GM23338 (cell line): ENCODE measurements at regions not wholly inside any gene's neighbourhood (a gene's known extent, or its start where the extent isn't known, plus 50 kb on each side); places are given as distances from the start of the nearest gene placed in this dataset.

Source experiments
- ATAC-seq: fragments of 200-7000 bp; cut with Tn5 transposase; 3 replicates; pipeline ENCODE4 v1.9.1; 2020
- DNase-seq: peaks from one replicate; pipeline ENCODE4 v3.0.0-alpha.2; 2015; ENCODE audit warnings: low spot score
- H2AFZ ChIP-seq: fragments of 200-600 bp; sonication (generic); 2 replicates; pipeline ENCODE4 v1.8.0; 2016; ENCODE audit warnings: antibody characterized with exemption, mild to moderate bottlenecking, moderate library complexity
- H3F3A ChIP-seq: fragments of 200-600 bp; sonication (generic); replicated peaks from 2 replicates; pipeline ENCODE4 v1.8.0; 2017; ENCODE audit warnings: antibody characterized with exemption, mixed run types, low read depth
- H3K27ac ChIP-seq: fragments of 200-600 bp; sonication (generic); 2 replicates; pipeline ENCODE4 v1.6.1; 2016; ENCODE audit warnings: low read depth
- H3K27me3 ChIP-seq: fragments of 200-600 bp; sonication (generic); 2 replicates; pipeline ENCODE4 v1.8.0; 2016; ENCODE audit warnings: mild to moderate bottlenecking, mixed run types, moderate library complexity; ENCODE audit not compliant: insufficient read depth
- H3K36me3 ChIP-seq: fragments of 200-600 bp; sonication (generic); 2 replicates; pipeline ENCODE4 v1.8.0; 2016; ENCODE audit warnings: mild to moderate bottlenecking; ENCODE audit not compliant: insufficient read depth
- H3K4me1 ChIP-seq: fragments of 200-600 bp; sonication (generic); 2 replicates; pipeline ENCODE4 v1.8.0; 2016; ENCODE audit warnings: mild to moderate bottlenecking, moderate library complexity; ENCODE audit not compliant: insufficient read depth
- H3K4me2 ChIP-seq: fragments of 200-600 bp; sonication (generic); 2 replicates; pipeline ENCODE4 v1.7.1; 2017; ENCODE audit warnings: mixed run types
- H3K4me3 ChIP-seq: fragments of 200-600 bp; sonication (generic); 2 replicates; pipeline ENCODE4 v1.6.1; 2016; ENCODE audit warnings: mixed run types
- H3K79me2 ChIP-seq: fragments of 200-600 bp; sonication (generic); replicated peaks from 2 replicates; pipeline ENCODE4 v1.8.0; 2017; ENCODE audit warnings: mild to moderate bottlenecking; ENCODE audit not compliant: insufficient read depth
- H3K9me2 ChIP-seq: fragments of 200-600 bp; sonication (generic); 2 replicates; pipeline ENCODE4 v1.8.0; 2017; ENCODE audit not compliant: insufficient read depth
- H4K20me1 ChIP-seq: fragments of 200-600 bp; sonication (generic); replicated peaks from 2 replicates; pipeline ENCODE4 v1.8.0; 2017; ENCODE audit warnings: mild to moderate bottlenecking; ENCODE audit not compliant: insufficient read depth
- H3K27ac Mint-ChIP-seq: 2 replicates; pipeline ENCODE4 v1.8.0; 2020; ENCODE audit warnings: inconsistent platforms, mild to moderate bottlenecking, moderate library complexity, mixed read lengths
- H3K27me3 Mint-ChIP-seq: 3 replicates; pipeline ENCODE4 v1.8.0; 2022; ENCODE audit warnings: low read depth, mild to moderate bottlenecking, moderate library complexity, mixed read lengths, inconsistent platforms; ENCODE audit not compliant: insufficient read depth, poor library complexity
- H3K36me3 Mint-ChIP-seq: 3 replicates; pipeline ENCODE4 v1.8.0; 2021; ENCODE audit warnings: low read depth, mild to moderate bottlenecking, inconsistent platforms, moderate library complexity, mixed read lengths
- H3K4me1 Mint-ChIP-seq: 3 replicates; pipeline ENCODE4 v1.8.0; 2020; ENCODE audit warnings: mild to moderate bottlenecking, inconsistent platforms, mixed read lengths
- H3K4me3 Mint-ChIP-seq: 3 replicates; pipeline ENCODE4 v1.8.0; 2021; ENCODE audit warnings: moderate library complexity, mild to moderate bottlenecking, inconsistent platforms, mixed read lengths
- H3K9me3 Mint-ChIP-seq: 3 replicates; pipeline ENCODE4 v1.8.0; 2020; ENCODE audit warnings: moderate library complexity, mild to moderate bottlenecking, inconsistent platforms, mixed read lengths
- CREB1 ChIP-seq: fragments of 250-450 bp; sonication (Bioruptor Pico); IDR thresholded peaks from 2 replicates; pipeline ENCODE4 v1.5.0; 2020; ENCODE audit warnings: low read depth, mild to moderate bottlenecking, moderate library complexity
- EZH2 ChIP-seq: fragments of 200-600 bp; sonication (generic); IDR thresholded peaks from one replicate; pipeline ENCODE4 v1.8.0; 2017; ENCODE audit warnings: antibody characterized with exemption, mild to moderate bottlenecking, low read depth; ENCODE audit not compliant: unreplicated experiment
- EZH2phosphoT487 ChIP-seq: fragments of 200-600 bp; sonication (generic); IDR thresholded peaks from one replicate; pipeline ENCODE4 v1.8.1; 2018; ENCODE audit warnings: antibody characterized with exemption; ENCODE audit not compliant: unreplicated experiment
- JUNB ChIP-seq: IDR thresholded peaks from one replicate; pipeline ENCODE4 v1.6.1; 2016; ENCODE audit warnings: antibody characterized with exemption; ENCODE audit not compliant: unreplicated experiment
- NANOG ChIP-seq: IDR thresholded peaks from 2 replicates; pipeline ENCODE4 v1.6.1; 2016; ENCODE audit warnings: antibody characterized with exemption, borderline replicate concordance
- POLR2AphosphoS5 ChIP-seq: IDR thresholded peaks from 2 replicates; pipeline ENCODE4 v1.6.1; 2016; ENCODE audit warnings: antibody characterized with exemption, low read depth
- REST ChIP-seq: IDR thresholded peaks from one replicate; pipeline ENCODE4 v1.6.1; 2018; ENCODE audit warnings: antibody characterized with exemption; ENCODE audit not compliant: unreplicated experiment
- STAT1 ChIP-seq: IDR thresholded peaks from one replicate; pipeline ENCODE4 v1.6.1; 2016; ENCODE audit warnings: antibody characterized with exemption; ENCODE audit not compliant: unreplicated experiment
- ZNF114 ChIP-seq: fragments of 250-450 bp; sonication (Bioruptor Pico); IDR thresholded peaks from 2 replicates; pipeline ENCODE4 v1.5.0; 2020; ENCODE audit warnings: mild to moderate bottlenecking, moderate library complexity
- ZNF331 ChIP-seq: fragments of 250-450 bp; sonication (Bioruptor Pico); IDR thresholded peaks from 2 replicates; pipeline ENCODE4 v1.5.0; 2020; ENCODE audit warnings: low read depth, mild to moderate bottlenecking, moderate library complexity
- ZNF462 ChIP-seq: fragments of 250-450 bp; sonication (Bioruptor Pico); IDR thresholded peaks from 2 replicates; pipeline ENCODE4 v1.5.0; 2020; ENCODE audit warnings: mild to moderate bottlenecking, moderate library complexity
- TF ChIP-seq, protein P1 (sequence below): IDR thresholded peaks from 2 replicates; pipeline ENCODE4 v1.6.1; 2016; ENCODE audit warnings: antibody characterized with exemption
- TF ChIP-seq, protein P2 (sequence below), 2 experiments: fragments of 200-600 bp in 1 of 2; sonication (generic) in 1 of 2; conservative IDR thresholded peaks; 2 replicates each; pipeline versions ENCODE4 v1.5.1 to v1.6.1; 2016 to 2017; ENCODE audit warnings: antibody characterized with exemption in 2 of 2, low read depth in 2 of 2, mild to moderate bottlenecking in 2 of 2, moderate library complexity in 1 of 2

DNA sequence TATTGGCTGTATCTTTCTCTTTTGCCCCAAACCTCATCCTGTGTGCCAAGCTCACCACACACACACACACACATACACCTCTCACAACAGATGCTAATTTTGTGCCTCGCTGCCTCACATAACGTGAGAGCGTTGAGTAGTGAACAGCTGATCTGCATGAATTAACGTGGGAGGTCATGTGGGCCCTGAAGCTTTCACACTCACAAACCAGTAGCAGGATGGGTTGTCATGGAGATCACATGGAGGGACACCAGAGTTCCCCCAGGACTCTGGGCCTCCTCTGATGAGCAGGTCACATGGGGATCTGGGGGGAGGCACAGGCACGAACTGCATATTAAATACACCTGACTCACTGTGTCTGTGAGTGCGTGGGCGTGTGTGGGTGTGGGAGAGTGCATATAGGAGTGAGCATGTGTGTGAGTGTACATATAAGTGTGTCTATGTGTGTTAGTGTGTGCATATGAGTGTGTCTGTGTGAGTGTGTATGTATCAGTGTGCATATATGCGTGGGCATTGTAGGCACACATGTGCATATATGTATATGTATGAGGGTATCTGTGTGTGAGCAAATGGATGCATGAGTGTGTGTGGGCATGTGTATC is 62.7 kb upstream of the SULF2 start:
- Histone ChIP-seq H3K4me2 (no peak overlapping the region), H4K20me1 (no peaks in the 10 kb centered on the region; the same call in 1 of the 2 replicates), H3K27me3 (no peaks in the 10 kb centered on the region), H3K9me2 (no peaks in the 10 kb centered on the region), H3K27ac (no peak overlapping the region), H3K36me3 (no peaks in the 10 kb centered on the region), H3F3A (no peaks in the 10 kb centered on the region), H2AFZ (no peak overlapping the region), H3K4me3 (no peak overlapping the region), H3K4me1 (no peaks in the 10 kb centered on the region), H3K79me2 (no peaks in the 10 kb centered on the region)
- no peak overlapping the region for H3K27ac Mint-ChIP-seq
- TF ChIP-seq CREB1 (CRISPR knock-in tag), result no peak
- TF ChIP-seq, protein P1, sequence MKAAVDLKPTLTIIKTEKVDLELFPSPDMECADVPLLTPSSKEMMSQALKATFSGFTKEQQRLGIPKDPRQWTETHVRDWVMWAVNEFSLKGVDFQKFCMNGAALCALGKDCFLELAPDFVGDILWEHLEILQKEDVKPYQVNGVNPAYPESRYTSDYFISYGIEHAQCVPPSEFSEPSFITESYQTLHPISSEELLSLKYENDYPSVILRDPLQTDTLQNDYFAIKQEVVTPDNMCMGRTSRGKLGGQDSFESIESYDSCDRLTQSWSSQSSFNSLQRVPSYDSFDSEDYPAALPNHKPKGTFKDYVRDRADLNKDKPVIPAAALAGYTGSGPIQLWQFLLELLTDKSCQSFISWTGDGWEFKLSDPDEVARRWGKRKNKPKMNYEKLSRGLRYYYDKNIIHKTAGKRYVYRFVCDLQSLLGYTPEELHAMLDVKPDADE, result no peak
- TF ChIP-seq, protein P2, sequence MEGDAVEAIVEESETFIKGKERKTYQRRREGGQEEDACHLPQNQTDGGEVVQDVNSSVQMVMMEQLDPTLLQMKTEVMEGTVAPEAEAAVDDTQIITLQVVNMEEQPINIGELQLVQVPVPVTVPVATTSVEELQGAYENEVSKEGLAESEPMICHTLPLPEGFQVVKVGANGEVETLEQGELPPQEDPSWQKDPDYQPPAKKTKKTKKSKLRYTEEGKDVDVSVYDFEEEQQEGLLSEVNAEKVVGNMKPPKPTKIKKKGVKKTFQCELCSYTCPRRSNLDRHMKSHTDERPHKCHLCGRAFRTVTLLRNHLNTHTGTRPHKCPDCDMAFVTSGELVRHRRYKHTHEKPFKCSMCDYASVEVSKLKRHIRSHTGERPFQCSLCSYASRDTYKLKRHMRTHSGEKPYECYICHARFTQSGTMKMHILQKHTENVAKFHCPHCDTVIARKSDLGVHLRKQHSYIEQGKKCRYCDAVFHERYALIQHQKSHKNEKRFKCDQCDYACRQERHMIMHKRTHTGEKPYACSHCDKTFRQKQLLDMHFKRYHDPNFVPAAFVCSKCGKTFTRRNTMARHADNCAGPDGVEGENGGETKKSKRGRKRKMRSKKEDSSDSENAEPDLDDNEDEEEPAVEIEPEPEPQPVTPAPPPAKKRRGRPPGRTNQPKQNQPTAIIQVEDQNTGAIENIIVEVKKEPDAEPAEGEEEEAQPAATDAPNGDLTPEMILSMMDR (conservative IDR thresholded peaks at IDR 0.05; ENCODE audit: low read depth in 2 of 2), result no peak
- no peak for TF ChIP-seq REST
- no peak for TF ChIP-seq EZH2phosphoT487
- TF ChIP-seq ZNF462 (CRISPR knock-in tag), result no peak
- no peak for TF ChIP-seq ZNF114 (CRISPR knock-in tag)
- TF ChIP-seq POLR2AphosphoS5, result no peak
- TF ChIP-seq EZH2, result no peak
- TF ChIP-seq JUNB, result no peak
- no peak for TF ChIP-seq STAT1
- no peak for TF ChIP-seq ZNF331 (CRISPR knock-in tag)
- TF ChIP-seq NANOG, result no peak
- peaks cover 7% of the 10 kb centered on the region for H3K4me1 Mint-ChIP-seq
- H3K9me3 Mint-ChIP-seq, result peaks cover 14% of the 10 kb centered on the region
- H3K4me3 Mint-ChIP-seq, result no peak overlapping the region
- peaks cover 8% of the 10 kb centered on the region for H3K27me3 Mint-ChIP-seq
- peaks cover 12% of the 10 kb centered on the region for H3K36me3 Mint-ChIP-seq
- ATAC-seq (no peak), DNase-seq (no peak)
